Adipose tissue (tissue), 3 donors: ENCODE measurements at regions not wholly inside any gene's neighbourhood (a gene's known extent, or its start where the extent isn't known, plus 50 kb on each side); places are given as distances from the start of the nearest gene placed in this dataset.
"Not testable (repeated sequence)": the region's sequence is repeated elsewhere in the genome, so short reads cannot be mapped to it uniquely, and the experiment has no call there.

Experiments used
- H3K27ac ChIP-seq: one replicate; pipeline ENCODE4 v1.5.1; 2013; ENCODE audit warnings: low read depth, low read length
- WGBS, 3 donors: extraction: QIAGEN DNeasy Blood & Tissue Kit; methylation state at CpG; one replicate each; pipeline ENCODE4 v1.1.7; 2013; 5-methylcytosine and 5-hydroxymethylcytosine counted together
- donor health status: healthy with polysubstance abuse.
- donor health status: Bipolar disorder and iron deficiency.
- donor health status: healthy.

DNA sequence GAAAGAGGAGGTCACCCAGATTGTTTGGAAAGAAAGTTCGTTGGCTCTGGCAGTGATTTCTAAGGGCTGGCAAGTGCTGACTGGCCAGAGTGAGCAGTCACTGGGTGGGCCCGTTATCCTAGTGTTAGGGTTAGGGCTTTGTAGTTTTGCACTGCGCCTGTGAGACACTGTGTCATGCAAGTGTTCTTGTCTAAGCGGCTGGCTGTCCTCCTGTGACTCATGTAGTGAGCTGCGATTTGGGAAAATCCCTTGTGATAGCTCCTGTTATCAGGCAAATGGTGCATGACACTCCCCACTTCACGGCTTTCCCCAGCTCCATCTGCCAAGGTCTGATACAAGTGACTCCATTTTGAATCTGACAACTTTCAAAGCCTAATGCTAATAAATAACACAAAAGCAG, 526.0 kb upstream of the ADAMTS16 start:
- 55 to 66% (median 64%) methylated on average over 6 of the region's 6 CpGs for WGBS, 3 donors
- H3K27ac ChIP-seq = no peak overlapping the region

DNA sequence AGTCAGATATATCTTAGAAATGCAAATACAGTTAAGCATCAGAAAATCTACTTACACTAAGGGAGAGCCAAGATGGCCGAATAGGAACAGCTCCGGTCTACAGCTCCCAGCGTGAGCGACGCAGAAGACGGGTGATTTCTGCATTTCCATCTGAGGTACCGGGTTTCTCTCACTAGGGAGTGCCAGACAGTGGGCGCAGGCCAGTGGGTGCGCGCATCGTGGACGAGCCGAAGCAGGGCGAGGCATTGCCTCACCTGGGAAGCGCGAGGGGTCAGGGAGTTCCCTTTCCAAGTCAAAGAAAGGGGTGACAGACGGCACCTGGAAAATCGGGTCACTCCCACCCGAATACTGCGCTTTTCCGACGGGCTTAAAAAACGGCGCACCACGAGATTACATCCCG, 524.8 kb upstream of the ADAMTS16 start:
- WGBS, 3 donors = 90 to 94% (median 93%) methylated on average over 15 to 22 of the region's 26 CpGs
- not testable (repeated sequence) for H3K27ac ChIP-seq

DNA sequence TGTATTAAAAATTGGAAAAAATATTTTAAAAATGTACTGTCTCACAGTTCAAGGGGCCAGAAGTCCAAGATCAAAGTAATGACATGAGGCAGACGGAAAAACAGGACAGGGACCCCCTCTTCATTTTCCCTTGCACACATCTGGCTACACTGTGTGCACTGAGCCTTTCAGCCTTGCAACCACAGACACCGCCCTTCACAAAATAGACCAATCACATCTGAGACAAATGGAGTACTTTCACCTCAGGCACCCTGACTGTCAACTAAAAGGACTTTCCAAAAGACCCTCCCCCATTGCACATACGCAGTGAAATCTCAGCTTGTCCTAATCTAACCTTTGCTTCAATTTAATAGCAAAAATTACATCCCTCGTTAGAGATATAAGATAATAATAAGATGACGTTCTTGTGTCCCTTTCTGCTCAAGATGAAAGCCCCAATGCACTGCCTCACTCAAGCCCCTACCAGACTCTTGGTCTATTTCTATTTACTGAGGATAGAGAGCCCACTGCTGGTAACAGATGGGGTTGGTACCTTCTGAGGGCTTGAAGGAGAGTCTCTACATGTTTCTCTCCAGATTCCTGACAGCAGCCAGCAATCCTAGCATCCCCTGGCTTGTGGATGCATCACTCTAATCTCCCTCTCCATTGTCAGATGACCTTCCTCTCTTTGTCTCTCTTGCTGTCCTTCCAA, 514.8 kb upstream of the ADAMTS16 start:
- 70 to 86% (median 85%) methylated on average over 5 of the region's 5 CpGs for WGBS, 3 donors
- no peak overlapping the region for H3K27ac ChIP-seq

DNA sequence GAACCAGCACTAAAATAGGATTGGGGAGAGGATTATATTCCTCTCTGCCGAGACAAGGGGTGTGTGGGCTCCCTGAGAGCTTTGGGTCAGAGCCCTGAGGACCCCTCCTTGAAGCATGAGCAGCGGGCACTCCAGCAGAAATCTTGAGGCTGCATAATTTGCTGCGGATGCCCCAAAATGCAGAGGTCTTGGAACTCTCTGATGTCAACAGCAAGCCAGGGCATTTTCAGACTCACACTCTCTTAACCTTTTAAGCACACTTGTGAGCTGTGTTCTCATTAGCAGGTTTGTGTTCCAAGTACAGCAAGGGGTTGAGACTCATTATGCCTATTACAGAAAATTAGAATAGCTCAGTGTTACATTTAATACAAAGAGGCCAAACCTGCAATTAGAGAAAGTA, 513.0 kb upstream of the ADAMTS16 start:
- WGBS, 3 donors = 61 to 65% (median 61%) methylated on average over 3 of the region's 3 CpGs
- no peak overlapping the region for H3K27ac ChIP-seq

DNA sequence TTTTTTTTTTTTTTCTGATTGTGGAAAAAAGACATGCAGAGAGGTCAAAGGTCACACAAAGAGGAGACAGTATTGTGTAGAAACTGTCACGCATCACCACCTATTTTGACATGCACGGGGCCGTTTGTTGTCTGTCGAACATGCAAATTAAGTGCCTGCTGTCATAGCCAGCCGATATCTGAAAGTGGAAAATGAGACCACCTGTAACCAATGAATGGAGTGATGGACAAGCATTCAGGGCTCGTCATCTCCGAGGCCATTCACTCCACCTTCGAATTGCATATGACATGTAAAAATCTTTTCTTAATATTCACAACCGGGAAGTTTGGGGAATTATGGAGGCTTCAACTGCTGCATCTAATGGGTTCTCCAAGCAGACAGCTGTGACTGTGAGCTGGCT, 512.2 kb upstream of the ADAMTS16 start:
- WGBS, 3 donors = 52 to 76% (median 72%) methylated on average over 9 of the region's 9 CpGs
- no peak overlapping the region for H3K27ac ChIP-seq

DNA sequence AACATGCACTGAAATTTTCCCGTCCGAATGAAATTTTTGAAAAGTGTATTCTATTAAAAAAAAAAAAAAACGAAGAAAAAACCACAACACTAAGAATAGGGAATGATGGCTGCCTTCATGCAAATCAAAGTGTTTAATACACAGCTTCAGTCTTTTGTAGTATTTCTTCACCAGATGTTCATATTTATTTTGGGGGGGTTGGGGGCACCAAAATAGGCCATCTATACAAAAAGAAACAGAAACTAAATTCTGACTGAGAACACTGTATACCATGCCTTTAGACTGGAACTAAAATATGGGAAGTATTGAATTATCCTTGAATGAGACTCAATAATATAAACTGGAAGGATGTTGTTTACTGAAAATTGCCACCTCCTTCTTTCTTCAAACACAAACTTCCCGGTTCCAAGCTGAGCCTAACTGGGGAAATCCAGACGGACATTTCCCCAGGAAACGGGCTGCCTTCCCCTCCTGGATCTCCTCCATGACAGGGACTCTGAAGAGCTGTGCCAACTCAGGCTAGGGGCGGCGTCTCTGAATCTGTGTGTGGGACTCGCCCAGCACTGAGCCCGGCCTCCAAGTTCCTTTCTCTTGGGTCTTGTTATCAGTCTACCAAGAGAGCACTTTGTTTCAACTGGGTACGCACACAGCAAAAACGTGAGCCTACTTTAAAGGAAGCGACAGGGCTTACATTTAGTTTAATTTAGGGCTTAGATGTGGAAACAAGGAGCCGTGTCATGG, 511.3 kb upstream of the ADAMTS16 start:
- no peak overlapping the region for H3K27ac ChIP-seq
- 59 to 73% (median 70%) methylated on average over 14 of the region's 14 CpGs for WGBS, 3 donors

DNA sequence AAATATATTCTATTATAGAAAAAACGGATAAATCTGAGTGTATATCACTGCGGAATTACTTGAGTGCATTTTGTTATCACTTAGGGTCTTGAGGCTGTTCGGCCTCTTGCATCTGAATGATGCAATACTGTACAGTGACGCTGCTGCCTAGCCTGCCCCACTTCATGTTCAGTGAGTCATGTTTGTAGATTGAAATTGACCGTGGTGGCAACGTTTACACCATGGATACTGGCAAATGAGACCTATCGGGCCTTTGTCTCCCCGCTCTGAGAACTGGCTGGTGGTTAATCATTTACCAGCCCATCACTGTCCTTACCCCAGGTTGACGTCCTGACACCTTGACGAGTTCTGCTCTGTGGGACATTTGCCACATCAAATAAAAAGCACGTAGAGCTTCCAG, 510.1 kb upstream of the ADAMTS16 start:
- no peak overlapping the region for H3K27ac ChIP-seq
- WGBS, 3 donors = 45 to 89% (median 88%) methylated on average over 11 of the region's 11 CpGs

DNA sequence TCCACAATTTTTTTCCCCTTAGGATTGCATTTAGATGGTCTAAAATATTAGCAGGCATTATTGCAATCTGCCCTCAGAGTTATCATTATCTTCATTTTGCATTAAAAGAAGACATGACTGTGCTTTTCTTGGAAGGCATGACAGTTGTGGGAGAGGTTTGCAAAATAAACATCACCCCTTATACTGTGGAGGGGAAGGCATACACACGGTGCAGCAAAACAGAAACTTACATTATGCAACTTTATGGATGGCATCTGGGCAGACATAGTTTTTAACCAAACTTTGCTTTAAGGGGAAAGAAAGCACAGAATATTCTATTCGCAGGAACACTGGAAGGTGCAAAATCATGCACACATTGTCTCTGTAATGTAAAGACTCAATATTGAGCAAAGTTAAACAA, 505.8 kb upstream of the ADAMTS16 start:
- H3K27ac ChIP-seq = no peak overlapping the region
- 59 to 68% (median 63%) methylated on average over 2 of the region's 2 CpGs for WGBS, 3 donors

DNA sequence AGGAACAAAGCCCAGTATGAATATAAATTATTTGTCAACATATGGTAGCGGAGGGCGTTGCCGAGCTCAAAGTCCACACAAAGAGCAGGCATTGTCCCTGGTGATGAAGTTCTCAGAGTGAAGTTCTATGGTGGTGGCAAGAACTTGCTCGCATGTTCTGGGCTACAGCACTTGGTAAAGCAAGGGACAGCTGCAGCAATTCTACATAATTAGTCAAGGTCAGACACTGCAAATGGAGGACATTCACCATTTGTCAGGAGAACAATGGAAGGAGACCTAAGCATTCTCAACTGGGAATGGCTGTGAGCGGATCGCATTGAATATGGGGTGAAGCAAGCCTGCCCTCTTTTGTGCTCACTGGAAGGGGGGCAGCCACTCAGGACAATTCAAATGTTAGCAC, 503.8 kb upstream of the ADAMTS16 start:
- WGBS, 3 donors = 66 to 88% (median 85%) methylated on average over 6 of the region's 6 CpGs
- no peak overlapping the region for H3K27ac ChIP-seq

DNA sequence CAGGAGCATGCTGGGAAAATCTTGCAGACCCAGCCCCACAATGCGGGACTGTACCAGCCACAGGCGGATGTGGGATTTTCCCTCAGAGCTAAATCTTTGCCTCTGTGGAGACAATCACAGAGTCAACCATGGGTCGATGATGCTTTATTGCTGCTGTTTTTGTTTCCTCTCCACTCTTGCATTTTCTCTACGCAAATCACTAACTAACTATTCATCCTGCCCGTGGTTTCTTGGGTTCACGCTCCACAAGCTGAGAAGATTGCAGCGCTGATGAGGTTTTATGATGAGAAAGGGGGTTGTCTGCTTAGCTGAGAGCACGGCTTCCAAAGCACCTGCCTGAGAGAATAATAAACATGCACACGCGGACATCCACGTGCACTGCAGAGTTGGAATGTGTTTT, 500.2 kb upstream of the ADAMTS16 start:
- no peak overlapping the region for H3K27ac ChIP-seq
- WGBS, 3 donors = 60 to 73% (median 73%) methylated on average over 11 of the region's 11 CpGs

DNA sequence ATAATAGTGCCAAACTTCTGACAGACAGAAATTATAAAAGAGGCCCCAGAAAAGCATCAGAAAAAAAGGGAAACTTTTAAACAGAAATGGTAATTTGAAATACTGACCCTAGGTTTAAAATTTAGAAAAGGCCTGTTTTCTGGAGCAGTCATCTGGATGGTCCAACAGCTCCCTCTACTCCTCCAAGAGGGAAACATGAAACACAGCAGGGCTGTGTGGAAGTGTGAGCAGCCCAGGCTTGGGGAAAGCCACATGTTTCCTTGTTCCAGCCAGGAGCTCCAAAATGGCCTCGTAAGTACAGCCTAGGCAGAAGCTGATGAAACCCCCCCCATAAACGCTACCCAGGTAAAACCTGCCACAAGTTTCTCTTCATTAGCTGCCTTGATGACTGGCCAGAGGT, 499.3 kb upstream of the ADAMTS16 start:
- WGBS, 3 donors = 56 to 65% (median 57%) methylated on average over 2 of the region's 2 CpGs
- no peak overlapping the region for H3K27ac ChIP-seq

DNA sequence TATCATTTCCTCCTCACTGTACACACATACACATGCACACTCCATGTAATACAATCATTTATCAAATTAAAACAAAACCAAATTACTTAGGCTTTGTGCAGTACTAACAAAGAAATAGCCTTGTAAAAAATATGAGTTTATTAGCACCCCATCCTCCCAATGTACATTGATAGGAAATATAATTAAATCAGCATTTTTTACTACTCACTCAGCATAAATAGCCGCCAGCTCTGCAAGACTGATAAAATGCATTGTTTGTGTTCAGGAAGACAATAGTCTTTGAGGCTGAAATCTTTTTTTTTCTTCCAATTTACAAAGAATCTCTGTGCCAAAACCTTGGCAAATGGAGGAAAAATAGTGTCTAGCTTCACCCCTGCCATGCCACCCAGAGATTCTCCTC, 497.6 kb upstream of the ADAMTS16 start:
- WGBS, 3 donors = 78 to 90% (median 85%) methylated on average over 1 of the region's 1 CpG

DNA sequence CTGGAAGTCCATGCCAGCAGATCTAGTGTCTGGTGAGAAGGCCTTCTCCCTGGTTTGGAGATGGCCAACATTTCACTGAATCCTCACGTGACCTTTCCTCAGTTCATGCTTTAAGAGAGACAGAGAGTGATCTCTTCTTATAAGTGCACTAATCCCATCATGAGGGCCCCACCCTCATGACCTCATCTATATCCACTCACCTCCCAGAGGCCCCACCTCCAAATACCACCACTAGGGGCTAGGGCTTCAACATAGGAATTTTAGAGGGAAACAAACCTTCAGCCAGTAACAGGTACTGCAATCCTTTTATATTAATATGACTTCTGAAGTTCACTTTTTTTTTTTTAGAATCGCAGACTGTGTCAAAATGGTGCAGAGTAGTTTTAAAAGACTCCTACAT, 496.9 kb upstream of the ADAMTS16 start:
- 79 to 94% (median 84%) methylated on average over 2 of the region's 2 CpGs for WGBS, 3 donors
- no peak overlapping the region for H3K27ac ChIP-seq

More for the DNA sequence above, 497.6 kb upstream of the ADAMTS16 start:
- no peak overlapping the region for H3K27ac ChIP-seq

DNA sequence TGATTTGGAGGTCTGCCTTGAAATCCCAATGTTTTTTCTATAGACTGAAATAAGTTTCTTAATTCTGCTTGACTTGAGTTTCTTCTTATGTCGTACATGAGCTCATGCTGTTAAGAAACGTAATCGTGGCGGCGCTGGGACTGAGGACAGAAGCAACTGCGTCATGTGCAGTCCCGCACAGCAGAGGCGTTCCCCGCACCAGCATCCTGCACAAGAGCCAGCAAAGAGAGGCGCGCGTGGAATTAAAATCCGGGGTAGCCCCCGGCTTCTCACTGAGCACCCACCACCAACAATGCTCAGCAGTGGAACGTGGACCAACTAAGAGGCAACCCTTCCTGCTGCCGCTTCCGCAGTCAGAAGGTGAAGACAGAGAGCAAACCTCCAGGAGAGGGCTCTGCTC, 496.2 kb upstream of the ADAMTS16 start:
- 90 to 94% (median 93%) methylated on average over 17 of the region's 17 CpGs for WGBS, 3 donors
- H3K27ac ChIP-seq = no peak overlapping the region

DNA sequence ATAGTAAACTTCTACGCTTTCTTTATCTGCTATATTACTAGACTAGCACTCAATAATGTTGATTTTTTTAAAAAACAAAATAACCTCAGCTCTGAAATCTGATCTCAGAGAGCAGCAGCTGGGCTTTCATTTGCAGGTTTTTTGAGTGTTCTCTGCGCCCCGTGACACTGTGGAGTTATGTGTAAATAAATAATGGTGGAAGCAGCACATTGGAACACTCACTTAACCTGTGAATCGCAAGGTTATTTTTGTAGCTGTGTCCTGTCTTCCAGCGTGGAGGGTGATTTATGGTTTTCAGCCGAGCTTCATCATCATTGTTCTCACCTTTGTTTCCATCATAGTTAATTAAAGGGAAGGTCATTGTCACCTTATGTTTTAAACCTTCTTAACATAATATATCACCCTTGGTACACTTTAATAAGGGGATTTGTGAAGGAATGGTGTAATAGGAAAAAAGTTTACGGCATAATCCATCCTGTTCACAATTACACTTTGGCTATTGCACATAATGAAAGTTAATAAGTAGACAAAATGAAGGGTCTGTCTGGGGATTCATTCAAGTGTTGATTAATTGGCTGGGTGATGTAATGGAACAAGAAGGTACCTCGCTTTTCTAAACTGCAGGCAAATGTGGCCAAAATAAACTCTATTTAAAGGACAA, 493.3 kb upstream of the ADAMTS16 start:
- 17 to 53% (median 48%) methylated on average over 8 of the region's 8 CpGs for WGBS, 3 donors
- no peak overlapping the region for H3K27ac ChIP-seq

DNA sequence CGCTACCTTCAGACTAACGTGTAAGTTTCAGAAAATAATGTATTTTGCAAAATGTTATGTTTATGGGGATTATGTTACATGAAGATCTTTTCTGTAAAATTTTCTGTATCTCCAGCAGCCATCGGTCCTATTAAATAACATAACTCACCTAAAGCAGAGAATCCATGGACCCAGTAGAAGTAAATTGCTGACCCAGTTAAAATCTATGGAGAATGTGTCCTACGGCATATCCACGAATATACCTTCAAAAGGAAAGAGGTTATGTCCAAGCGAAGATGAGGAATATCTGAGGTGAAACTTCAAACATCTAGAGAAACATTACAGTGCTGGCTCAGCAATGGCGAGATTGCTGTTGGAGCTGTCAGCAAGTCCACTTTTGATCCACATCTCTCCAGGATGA, 492.2 kb upstream of the ADAMTS16 start:
- 80 to 89% (median 85%) methylated on average over 7 of the region's 7 CpGs for WGBS, 3 donors
- H3K27ac ChIP-seq = no peak overlapping the region

DNA sequence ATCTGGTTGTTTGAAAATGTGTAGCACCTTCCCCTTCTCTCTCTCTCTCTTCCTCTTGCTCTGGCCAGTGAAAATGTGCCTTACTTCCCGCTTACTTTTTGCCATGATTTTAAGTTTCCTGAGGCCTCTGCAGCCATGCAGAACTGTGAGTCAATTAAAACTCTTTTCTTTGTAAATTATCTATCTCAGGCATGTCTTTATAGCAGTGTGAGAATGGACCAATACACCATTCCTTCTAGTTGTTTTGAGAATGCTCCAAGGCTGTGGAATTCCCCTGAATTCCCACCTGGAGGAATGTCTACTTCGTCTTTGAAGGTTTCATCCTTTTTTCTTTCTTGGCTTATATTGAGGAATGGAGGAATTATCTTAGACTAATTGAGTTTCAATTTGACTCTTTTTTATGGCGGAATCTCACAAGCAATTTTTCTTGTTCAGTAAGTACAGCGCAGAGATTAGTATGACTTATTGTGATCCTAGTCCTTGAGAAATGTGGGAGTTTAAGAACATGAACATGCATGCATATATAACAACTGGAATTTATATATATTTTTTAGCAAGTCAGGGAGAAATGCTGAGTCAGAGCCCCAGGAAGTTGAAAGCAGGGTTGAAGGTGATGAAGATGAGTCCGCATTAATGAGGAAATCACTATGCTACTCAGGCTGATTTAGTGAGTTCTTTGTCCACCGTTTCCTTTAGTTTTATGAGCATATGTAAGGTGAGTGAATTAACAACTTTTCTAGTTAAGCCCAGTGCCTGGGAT, 488.1 kb upstream of the ADAMTS16 start:
- H3K27ac ChIP-seq = no peak overlapping the region
- WGBS, 3 donors = 72 to 74% (median 74%) methylated on average over 6 of the region's 6 CpGs

DNA sequence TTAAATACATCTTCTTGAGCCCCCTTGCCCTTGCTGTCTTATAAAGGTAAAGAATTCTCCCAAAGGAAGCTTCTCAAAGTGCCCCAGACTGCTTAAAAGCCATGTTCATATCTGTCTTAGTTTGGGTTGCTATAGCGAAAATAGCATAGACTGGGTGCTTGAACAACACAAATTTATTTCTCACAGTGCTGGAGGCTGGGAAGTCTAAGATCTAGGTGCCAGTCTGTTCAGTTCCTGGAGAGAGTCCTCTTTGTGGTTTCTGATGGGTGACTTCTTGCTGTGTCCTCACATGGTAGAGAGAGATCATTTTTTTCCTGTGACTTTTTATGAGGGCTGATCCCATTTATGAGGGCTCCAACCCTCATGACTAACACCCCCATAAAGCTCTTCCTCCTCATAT, 486.7 kb upstream of the ADAMTS16 start:
- 75 to 92% (median 78%) methylated on average over 1 of the region's 1 CpG for WGBS, 3 donors
- H3K27ac ChIP-seq = no peak overlapping the region

DNA sequence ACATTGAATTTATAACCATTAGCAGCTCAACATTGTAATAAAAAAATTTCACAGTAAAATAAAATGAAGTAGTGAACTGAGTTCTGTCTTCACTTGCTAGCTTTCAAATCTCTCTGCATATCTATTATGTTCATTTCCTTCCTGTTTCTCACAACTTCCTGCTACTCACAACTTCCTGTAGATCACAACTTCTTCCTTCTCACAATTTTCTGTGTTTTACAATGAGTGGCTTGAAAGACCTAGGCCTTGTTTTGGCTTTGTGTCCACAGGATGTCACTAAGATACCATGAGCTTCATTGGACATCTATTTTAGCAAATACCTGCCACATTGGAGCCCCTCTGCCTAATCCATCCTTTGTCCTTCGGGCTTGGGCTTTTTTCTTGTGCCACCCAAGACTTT, 480.3 kb upstream of the ADAMTS16 start:
- 52 to 84% (median 71%) methylated on average over 1 of the region's 1 CpG for WGBS, 3 donors
- H3K27ac ChIP-seq = no peak overlapping the region
